Non-pigmented ciliary epithelial cell (primary cell): ENCODE measurements at regions not wholly inside any gene's neighbourhood (a gene's known extent, or its start where the extent isn't known, plus 50 kb on each side); places are given as distances from the start of the nearest gene placed in this dataset.
"Not testable (repeated sequence)": the region's sequence is repeated elsewhere in the genome, so short reads cannot be mapped to it uniquely, and the experiment has no call there.

ENCODE experiments used
- DNase-seq: peaks from one replicate; pipeline ENCODE4 v3.0.0-alpha.2; 2010; ENCODE audit warnings: low read depth

DNA sequence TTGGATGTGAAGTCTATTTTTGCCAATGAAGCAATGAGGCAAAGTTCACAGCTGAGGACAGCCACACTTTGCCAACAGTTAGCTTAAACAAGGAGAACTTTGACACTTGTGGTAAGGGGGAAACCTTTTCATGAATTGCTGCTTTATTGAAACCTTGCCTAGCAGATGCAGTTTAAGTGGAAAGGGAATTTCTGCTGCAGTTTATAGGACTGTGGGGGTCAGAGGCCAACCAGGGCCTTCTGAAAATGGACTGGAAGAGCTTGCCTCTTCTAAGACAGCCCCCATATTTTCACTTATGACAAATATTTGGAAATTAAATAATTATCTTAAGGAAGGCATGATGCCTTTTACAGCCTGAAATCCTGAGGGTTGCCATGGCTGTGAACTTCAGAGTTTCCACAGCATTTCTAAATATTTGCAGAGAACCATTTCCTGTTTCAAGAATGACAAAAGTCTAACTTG lies 550.3 kb downstream of the RAB28 start:
- DNase-seq = no peak

DNA sequence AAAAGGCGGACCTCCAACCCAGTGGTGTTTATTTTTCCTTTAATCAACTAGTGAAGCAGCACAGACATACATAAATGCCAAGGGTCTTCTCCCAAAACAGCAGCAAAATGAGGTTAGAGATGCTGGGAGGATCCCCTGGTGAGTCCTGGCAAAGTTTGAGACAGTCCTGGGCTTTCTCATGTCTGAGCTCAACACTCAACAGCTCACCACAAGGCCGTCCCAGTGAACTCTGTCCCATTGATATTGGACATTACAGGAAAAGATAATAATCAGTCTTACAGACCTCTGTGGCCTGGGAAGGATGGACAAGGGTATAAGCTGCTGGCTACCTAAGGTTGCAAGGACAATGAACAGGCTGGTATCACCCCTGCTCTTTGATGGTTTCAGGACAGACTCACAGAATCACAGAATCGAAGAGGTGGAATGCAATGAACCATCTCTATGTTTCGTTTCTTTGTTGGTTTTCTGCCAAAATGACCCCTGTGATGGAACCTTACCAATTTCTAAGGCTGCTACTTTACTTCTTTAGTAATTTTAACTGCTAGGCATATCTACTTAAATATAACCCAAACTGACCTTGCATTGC lies 551.8 kb downstream of the RAB28 start:
- no peak for DNase-seq

DNA sequence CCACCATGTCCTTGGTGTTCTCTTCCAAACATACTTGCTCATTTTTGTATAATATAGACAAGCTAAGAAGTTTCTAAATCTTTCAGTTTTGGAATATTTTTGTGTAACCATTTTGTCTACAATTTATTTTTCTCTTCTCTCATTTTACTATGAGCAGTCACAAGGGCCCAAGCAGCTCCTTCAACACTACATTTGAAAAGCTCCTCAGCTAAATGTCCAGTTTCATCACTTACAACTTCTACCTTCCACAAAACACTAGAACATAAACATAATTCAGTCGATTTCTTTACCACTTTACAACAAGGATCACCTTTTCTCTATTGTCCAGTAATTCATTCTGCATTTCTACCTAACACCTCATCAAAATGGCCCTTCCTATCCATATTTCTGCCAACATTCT lies 554.4 kb downstream of the RAB28 start:
- no peak for DNase-seq

DNA sequence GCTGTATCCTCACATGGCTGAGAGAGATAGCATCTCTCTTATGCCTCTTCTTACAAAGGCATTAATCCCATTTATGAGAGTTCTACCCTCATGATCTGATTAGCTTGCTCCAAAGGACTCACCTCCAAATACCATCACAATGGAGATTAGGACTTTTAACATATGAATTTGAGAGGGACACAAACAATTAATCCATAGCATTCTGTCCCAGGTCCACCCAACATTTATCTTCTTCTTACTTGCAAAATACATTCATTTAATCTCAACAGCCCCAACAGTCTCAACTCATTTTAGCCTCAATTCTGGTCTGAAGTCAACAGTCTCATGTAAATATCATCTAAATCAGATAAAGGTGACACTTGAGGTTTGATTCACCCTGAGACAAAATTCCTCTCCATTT lies 555.4 kb downstream of the RAB28 start:
- DNase-seq = no peak

DNA sequence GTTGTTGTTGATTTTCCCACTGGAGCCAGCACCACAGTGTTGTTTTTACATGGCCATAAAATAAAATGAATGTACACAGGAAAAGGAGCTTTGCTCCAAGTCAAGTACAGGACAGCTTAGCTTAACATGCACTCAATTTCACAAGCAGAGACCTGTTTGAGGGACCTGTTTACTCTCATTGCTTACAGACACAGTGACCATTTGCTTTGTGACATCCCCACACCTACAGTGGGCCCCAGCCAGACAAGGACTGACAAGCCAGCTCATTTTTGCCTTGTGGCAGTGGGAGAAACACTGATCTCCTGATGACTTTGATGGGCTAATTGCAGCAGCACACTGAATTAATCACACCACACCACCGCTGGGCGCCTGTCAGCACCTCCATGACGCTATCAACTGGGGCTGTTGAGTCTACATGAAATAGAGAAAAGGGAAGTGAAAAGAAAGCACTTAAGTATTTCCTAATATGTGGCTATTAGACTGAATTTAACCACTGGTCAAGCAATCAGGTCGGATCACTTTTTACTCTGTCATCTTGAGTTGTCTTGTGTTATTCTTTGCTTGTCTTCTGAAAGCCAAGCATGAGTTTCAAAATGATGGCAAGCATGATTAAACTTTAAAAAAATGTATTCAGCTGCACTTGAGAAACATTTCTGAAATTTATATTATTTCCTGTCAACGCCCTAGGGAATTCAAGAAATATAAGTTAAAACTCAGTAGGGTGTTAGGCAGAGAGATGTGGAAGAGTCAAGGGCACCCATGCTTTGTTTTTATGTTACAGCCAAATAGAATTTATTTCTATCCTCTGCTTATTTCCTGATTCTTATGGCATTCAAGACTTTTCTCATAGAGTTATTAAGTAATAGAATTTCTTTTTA lies 557.7 kb downstream of the RAB28 start:
- DNase-seq = no peak

DNA sequence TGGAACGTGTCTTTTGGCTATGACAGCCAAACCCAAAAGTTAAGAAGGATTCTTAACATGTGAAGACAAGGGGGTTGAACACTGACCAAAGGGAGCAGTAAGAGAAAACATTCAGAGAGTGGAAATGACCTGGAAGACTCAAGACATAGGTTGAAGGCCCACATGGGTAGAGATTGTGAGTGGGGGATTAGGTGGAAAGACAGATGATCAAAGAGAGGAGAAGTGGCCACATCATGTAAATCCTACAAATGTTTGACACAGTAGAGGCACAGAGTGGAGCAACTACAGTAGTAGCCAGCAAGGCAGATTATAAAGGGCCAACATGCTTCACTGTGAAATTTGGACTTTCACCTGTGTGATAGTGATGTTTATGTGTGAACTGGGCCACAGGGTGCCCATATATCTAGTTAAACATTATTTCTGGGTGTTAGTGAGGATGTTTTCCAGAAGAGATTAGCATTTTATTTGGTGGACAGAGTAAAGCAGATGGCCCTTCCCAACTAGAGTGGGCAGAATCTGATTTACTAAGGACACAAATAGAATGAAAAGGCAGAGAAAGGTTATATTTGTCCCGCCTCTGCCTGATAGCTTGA lies 559.3 kb downstream of the RAB28 start:
- no peak for DNase-seq

DNA sequence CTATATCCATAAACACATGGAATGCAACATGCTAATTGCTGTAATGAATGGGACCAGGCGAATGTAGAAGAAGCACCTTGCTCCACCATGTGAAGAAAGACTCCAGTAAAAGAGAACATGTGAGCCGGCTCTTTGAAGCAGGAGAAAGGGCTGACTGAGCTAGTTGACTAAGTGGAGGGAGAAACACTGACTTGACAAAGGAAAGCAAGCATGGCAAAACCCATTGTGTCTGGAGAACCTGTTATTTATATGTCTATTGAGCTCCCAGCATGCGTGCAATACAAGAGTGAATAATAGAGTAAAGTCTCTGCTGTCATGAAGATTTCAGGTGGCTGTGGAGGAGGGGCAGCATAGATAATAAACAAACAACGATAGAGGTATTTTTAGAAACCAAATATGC lies 559.9 kb downstream of the RAB28 start:
- no peak for DNase-seq

DNA sequence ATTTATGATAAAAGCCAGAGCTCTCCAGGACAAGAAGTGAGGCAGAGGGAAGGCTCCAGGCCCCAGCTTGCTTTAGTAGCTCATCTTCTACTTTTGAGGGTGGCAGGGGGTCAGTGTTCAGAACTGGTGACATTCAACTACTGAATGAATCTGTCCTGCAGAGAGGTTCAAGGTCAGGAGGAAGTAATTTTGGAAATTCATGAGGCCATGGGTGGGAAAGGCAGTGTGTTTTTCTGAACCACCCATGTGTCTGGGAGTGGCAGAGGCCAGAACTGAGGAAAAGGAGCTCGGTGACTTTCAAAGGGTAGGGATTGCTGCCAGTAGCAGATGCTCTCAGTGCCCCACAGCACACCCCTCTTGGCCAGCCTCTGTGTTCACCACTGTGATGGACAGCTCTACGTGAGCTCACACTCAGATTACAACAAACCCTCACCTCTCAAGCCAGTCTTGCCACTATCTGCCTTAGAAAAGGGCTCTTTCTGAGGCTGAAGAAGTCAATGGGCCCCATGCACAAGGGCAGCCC lies 571.2 kb downstream of the RAB28 start:
- DNase-seq = no peak

DNA sequence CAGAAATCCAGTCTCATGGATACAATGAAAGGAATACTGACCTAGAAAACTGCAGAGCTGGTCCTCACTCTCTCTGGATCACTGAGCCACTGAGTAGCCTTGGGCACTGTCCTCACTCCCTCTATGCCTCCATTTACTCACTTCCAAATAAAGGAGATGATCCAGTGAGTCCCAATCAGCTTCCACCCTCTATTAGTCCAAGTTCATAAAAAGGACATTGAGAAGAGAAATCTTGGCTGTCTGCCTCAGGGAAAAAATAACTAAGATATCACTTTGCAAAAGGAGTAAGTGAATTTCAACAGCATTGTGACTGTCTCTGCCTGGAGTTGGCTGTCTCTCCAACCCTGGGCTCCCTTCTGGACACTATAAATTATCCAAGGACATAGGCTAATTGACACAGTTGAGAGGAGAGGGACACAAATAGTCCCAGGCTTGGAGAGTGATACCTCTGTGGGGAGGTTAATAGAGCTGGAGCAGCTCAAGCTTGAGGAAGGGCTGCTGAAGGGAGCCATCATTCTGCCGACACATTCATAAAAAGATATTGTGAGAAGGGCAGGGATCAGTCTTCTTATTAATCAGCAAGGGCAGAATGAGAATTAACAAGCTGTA lies 572.3 kb downstream of the RAB28 start:
- DNase-seq = no peak

DNA sequence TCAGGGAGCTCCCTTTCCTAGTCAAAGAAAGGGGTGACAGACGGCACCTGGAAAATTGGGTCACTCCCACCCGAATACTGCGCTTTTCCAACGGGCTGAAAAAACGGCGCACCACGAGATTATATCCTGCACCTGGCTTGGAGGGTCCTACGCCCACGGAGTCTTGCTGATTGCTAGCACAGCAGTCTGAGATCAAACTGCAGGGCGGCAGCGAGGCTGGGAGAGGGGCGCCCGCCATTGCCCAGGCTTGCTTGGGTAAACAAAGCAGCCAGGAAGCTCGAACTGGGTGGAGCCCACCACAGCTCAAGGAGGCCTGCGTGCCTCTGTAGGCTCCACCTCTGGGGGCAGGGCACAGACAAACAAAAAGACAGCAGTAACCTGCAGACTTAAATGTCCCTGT lies 580.5 kb downstream of the RAB28 start:
- DNase-seq = not testable (repeated sequence)

DNA sequence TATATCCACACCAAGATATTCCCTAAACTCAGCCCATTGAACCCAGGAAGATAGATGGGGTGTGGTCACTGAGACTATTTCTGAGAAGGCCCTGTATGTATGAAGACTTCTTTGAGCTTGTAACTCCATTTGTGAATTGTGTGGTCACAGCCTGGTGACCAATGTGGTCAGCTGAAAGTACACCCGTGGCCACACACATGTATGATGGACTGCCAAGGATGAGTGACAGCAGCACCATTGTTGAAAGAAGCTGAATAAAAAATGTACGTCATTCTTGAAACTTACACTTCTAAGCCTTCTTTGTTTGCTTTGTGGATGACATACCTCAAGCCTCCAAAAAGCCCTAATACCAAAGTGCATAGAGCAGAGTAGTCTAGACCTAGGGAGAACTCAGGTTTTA lies 581.4 kb downstream of the RAB28 start:
- no peak for DNase-seq

DNA sequence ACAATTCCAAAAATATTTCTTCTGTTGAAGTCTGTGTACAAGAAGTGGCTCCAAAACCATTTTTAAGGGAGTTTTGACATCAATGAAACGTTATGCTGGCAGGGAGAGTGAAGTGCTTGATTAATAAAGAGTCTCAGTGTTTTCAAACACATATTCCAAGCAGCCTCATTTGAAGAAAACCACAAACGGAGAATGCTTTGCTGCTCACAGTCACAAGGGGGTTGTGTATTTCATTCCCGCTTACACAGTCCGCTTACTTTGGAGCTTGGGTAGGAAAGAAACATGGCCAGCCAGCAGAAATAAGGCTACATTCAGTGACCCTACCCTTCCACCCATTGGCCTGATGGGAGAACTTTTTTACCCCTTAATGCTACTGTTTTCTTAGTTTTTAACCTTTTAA lies 586.2 kb downstream of the RAB28 start:
- DNase-seq = no peak

DNA sequence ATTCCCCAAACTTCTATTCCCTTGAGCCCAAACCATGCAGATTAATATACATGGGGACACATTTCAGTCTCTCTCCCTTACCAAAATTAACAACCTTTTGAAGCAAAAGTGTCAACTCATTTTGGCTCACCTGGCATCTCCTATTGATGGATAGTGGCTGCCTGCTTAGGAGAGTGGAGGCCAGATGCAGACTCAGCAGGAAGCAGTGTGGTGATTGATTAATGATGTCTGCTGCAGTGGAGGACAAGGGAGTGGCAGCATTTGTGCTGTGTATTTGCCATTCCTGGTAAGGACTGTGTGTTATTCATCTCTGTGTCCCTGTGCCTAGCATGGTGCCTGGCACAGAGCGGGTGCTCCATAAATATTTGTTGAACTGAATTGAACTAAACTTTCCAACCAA lies 590.1 kb downstream of the RAB28 start:
- no peak for DNase-seq

DNA sequence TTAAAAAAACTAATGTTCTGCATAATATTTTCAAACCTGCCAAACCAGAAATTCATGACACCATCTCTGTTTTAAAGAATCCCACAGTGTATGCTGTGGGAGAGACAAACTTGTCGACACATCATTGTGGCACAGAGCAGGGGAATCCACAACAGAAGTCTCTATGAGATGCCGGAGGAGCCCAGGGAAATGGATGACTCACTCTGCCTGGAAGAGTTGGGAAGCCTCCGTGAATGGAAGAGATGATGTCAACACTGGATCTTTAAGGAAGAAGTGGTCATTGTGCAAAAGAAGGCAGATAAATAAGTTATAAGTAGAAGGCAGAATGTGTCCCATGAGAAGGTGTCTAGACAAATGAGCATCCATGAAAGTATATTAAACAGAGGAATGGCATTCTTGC lies 595.1 kb downstream of the RAB28 start:
- DNase-seq = no peak

DNA sequence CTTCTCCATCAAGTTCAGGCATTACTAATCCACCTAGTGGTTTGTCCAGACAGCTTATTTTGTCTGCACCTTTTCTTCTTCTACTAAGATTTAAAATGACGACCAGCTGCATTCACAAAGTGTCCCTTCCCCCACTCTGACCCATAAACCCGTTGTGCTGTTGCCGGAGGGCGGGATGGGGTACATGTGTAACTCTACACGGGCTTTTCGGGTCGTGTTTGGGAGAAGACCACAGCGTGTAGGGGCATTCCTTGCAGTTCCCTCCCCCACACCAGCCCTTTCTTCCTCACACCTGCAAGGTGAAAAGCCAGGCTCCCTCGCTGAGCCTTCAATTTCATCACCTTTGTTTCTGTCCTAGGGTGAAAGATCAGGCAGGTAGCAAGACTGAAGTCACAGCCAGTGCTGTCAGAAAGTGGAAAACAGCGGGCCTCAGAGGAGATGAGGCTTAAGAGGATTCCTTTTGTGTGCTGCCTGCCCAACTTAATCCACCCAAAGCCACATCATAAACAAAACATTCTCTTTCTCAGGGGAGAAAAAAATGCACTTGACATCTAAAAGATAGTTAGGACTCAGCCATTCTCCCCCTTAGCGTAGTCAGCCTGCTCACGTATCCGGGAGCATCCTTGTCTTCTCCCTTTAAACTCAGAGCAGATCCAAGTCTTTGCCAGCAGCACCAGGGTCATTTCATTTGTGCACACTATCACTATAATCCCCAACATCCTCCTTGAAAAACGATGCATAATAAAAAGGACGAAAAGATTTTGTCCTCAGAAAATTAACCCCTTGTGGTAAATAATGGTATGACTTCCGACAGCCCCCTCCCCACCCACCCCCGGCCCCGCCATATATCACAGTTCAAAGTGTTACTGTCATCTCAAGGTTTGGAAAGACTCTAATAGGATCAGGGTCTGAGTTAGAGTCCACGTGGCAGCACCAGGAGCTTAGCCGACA lies 599.0 kb downstream of the RAB28 start:
- DNase-seq = no peak

DNA sequence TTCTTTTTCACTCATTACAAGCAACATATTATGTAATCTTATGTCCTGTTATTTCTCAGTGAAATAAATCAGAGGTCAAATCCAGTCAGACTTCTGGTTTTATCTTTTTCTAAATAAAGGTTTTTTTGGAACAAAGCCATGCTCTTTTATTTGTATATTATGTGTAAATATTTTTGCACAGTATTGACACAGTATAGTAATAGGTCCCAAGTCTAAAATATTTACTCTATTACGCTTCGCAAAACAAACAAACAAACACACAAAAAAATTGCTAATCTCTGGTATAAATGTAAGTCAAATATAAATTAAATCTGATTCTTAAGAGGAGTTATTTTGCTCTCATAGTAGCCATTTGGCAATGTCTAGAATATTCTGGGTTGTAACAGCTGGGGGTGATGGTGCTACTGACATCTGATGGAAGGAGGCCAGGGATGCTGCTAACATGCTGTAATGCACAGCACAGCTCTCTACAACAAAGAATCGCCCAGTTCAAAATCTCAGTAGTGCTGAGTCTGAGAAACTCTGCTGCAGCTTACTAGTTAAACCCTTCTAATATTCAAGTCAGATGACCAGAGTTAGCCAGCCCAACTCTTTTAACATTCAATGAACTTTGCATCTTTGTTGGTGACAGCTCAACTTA lies 602.1 kb downstream of the RAB28 start:
- no peak for DNase-seq

DNA sequence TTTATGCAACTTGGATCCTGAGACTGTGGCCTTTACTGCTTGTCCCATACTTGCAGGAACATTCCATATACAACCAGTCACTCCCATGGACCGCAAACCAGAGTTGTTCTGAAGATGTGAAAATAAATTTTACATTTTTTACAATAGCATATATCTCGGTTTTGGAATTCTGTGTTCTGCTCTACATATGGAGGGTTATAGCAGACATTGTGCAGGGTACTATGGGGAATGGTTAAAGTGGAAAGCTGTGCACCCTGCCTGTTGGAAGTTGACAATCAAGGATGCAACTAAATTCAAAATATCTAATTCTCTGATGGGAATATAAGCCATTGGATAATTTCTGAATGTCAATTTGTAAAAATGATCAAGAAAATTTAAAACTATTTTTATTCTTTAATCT lies 603.3 kb downstream of the RAB28 start:
- no peak for DNase-seq

DNA sequence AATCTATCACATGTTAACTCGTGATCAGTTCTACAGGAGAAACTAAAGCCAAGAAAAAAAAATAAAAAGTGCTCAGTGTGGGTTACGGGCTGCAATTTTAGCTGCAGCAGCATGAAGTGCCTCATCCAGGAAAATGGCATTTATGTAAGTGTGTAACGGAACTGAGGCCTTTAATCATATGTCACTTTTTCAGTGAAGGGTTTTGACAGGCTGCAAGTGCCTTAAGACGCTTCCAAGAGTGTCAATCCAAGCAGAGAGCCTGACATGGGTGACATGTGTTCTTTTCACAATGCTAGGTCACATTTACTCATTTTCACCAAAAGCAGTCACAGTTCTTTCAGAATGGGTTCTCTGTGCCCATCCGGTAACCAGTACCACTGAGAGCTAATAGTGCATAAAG lies 604.6 kb downstream of the RAB28 start:
- DNase-seq = no peak

DNA sequence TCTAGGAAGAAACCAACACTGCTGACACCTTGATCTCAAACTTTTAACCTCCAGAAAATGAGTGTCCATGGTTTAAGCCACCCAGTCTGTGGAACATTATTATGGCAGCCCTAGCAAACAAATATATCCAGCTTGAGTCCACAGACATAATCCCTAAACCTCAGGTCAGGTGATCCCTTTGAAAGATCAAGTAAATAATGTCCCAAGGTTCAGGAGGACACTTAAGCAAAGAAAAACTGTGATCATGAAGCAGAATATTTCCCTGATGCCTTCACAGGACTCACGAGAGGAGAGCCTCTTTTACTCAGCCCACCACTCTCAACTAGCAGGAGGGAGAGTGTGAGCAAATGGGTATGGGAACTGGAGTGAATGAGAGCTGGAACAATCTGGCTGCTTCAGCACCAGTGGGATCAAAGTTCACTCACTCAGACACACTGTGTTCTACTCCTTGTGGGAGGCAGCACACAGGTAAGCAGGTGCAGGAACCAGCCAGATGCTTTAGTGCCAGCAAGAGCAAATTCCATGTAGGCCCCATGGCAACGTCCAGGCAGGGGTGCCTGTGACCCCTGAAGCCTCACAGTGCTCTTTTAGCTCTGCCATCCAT lies 608.4 kb downstream of the RAB28 start:
- no peak for DNase-seq

DNA sequence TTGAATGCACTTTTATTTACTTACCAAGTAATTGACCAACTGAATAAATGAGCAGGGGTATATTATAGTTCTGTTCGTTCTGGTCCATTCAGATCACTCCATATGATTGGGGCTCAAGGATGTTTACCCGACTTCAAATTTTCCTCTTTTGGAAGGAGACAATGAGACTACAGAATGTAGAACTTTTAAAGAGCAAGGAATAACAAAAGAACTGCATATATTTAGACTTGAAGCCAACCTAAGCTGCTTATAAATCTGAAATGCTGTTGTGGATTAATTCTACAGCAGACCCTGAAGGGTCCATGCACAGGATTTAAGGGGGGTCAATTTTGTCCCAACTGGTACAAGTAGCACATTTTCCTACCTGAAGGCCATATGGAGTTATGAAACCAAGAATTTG lies 610.8 kb downstream of the RAB28 start:
- no peak for DNase-seq

DNA sequence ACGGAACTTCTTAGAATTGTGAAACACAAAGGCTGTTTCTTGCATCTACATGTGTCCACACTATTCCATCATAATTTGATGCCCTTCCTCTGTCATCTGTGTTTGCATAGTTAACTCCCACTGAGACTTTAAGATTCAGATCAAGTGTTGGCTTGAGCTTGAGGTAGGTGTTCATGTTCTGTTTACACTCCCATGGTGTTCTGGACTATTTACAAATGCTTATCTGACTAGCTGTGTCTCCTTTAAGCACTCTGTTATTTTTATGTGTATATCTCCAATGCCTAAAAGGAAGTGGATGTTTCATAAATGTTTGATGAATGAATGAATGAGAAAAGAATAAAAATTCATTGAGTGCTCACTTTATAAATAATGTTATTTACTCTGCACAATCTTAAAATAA lies 622.7 kb downstream of the RAB28 start:
- DNase-seq = no peak
